SK-N-SH (cell line): ENCODE measurements at regions not wholly inside any gene's neighbourhood (a gene's known extent, or its start where the extent isn't known, plus 50 kb on each side); places are given as distances from the start of the nearest gene placed in this dataset.

Source experiments
- EZH2phosphoT487 ChIP-seq: fragments of 200-600 bp; sonication (generic); IDR thresholded peaks from 2 replicates; pipeline ENCODE4 v1.6.1; 2017; ENCODE audit warnings: low read depth, mixed run types, mild to moderate bottlenecking, antibody characterized with exemption, moderate library complexity, borderline replicate concordance
- GATA2 ChIP-seq: sonication (generic); formaldehyde crosslinking; IDR thresholded peaks from 2 replicates; pipeline ENCODE4 v1.5.0; 2020; ENCODE audit warnings: mild to moderate bottlenecking, missing genetic modification reagents
- JUND ChIP-seq: IDR thresholded peaks from 2 replicates; pipeline ENCODE4 v1.4.0; 2012
- MXI1 ChIP-seq: IDR thresholded peaks from 2 replicates; pipeline ENCODE4 v1.6.1; 2012; ENCODE audit warnings: mild to moderate bottlenecking, low read depth, low read length, improper control_type of control experiment
- NFIC ChIP-seq: IDR thresholded peaks from 2 replicates; pipeline ENCODE4 v1.4.0; 2012; ENCODE audit warnings: borderline replicate concordance
- SIN3A ChIP-seq: IDR thresholded peaks from 2 replicates; pipeline ENCODE4 v1.6.1; 2012; ENCODE audit warnings: low read depth, mild to moderate bottlenecking, low read length, moderate library complexity, borderline replicate concordance
- TAF1 ChIP-seq: IDR thresholded peaks from 2 replicates; pipeline ENCODE4 v1.6.1; 2012; ENCODE audit warnings: low read depth, mild to moderate bottlenecking, low read length, moderate library complexity, borderline replicate concordance
- TF ChIP-seq, protein P1 (sequence below): fragments of 200-600 bp; sonication (generic); IDR thresholded peaks from 2 replicates; pipeline ENCODE4 v1.6.1; 2017; ENCODE audit warnings: antibody characterized with exemption, mild to moderate bottlenecking, moderate library complexity
- TF ChIP-seq, protein P2 (sequence below): IDR thresholded peaks from 2 replicates; pipeline ENCODE4 v1.4.0; 2012; ENCODE audit warnings: low read depth
- TF ChIP-seq, protein P3 (sequence below): fragments of 150-350 bp; IDR thresholded peaks from 2 replicates; pipeline ENCODE4 v1.6.1; 2017; ENCODE audit warnings: antibody characterized with exemption, low read length, low read depth, borderline replicate concordance

DNA sequence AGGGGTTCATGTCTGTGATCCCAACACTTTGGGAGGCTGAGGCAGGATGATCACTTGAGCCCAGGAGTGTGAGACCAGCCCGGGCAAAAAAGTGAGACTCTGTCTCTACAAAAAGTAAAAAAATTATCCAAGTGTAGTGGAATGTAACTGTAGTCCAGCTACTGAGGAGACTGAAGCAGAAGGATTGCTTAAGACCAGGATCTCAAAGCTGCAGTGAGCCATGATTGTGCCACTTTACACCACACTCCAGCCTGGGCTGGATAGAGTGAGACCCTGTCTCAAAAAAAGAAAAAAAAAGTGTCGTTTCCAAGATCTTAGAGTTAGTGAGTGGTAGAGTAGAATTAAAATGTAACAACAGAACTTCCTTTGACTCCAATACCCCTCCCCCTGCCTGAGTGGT, 589.4 kb upstream of the MBL2 start:
- TF ChIP-seq, protein P1, sequence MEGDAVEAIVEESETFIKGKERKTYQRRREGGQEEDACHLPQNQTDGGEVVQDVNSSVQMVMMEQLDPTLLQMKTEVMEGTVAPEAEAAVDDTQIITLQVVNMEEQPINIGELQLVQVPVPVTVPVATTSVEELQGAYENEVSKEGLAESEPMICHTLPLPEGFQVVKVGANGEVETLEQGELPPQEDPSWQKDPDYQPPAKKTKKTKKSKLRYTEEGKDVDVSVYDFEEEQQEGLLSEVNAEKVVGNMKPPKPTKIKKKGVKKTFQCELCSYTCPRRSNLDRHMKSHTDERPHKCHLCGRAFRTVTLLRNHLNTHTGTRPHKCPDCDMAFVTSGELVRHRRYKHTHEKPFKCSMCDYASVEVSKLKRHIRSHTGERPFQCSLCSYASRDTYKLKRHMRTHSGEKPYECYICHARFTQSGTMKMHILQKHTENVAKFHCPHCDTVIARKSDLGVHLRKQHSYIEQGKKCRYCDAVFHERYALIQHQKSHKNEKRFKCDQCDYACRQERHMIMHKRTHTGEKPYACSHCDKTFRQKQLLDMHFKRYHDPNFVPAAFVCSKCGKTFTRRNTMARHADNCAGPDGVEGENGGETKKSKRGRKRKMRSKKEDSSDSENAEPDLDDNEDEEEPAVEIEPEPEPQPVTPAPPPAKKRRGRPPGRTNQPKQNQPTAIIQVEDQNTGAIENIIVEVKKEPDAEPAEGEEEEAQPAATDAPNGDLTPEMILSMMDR = no peak
- TF ChIP-seq MXI1 (no peak), EZH2phosphoT487 (no peak), NFIC (no peak), TAF1 (no peak), JUND (no peak), GATA2 (CRISPR knock-in tag) (no peak), SIN3A (no peak)
- TF ChIP-seq, protein P2, sequence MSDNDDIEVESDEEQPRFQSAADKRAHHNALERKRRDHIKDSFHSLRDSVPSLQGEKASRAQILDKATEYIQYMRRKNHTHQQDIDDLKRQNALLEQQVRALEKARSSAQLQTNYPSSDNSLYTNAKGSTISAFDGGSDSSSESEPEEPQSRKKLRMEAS = no peak
- TF ChIP-seq, protein P3, sequence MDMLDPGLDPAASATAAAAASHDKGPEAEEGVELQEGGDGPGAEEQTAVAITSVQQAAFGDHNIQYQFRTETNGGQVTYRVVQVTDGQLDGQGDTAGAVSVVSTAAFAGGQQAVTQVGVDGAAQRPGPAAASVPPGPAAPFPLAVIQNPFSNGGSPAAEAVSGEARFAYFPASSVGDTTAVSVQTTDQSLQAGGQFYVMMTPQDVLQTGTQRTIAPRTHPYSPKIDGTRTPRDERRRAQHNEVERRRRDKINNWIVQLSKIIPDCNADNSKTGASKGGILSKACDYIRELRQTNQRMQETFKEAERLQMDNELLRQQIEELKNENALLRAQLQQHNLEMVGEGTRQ = no peak
